ENCODE measurements at regions not wholly inside any gene's neighbourhood (a gene's known extent, or its start where the extent isn't known, plus 50 kb on each side); places are given as distances from the start of the nearest gene placed in this dataset.

- TF ChIP-seq, protein P1, sequence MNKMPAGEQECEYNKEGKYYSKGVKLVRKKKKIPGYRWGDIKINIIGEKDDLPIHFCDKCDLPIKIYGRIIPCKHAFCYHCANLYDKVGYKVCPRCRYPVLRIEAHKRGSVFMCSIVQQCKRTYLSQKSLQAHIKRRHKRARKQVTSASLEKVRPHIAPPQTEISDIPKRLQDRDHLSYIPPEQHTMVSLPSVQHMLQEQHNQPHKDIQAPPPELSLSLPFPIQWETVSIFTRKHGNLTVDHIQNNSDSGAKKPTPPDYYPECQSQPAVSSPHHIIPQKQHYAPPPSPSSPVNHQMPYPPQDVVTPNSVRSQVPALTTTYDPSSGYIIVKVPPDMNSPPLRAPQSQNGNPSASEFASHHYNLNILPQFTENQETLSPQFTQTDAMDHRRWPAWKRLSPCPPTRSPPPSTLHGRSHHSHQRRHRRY (tag by site-specific recombination; IDR thresholded peaks at IDR 0.05), result no peak
- TF ChIP-seq TCF7L2 (IDR thresholded peaks at IDR 0.05; ENCODE audit: borderline replicate concordance, low read depth, low read length) (no peak), ZNF23 (tag by site-specific recombination; IDR thresholded peaks at IDR 0.05; ENCODE audit: borderline replicate concordance) (no peak), ZNF654 (tag by site-specific recombination; IDR thresholded peaks at IDR 0.05; ENCODE audit: low read depth) (no peak), GLI2 (tag by site-specific recombination; IDR thresholded peaks at IDR 0.05; ENCODE audit: borderline replicate concordance, low read depth) (no peak), ZNF350 (tag by site-specific recombination; IDR thresholded peaks at IDR 0.05) (no peak), ZNF501 (tag by site-specific recombination; IDR thresholded peaks at IDR 0.05) (no peak)
- TF ChIP-seq, protein P2, sequence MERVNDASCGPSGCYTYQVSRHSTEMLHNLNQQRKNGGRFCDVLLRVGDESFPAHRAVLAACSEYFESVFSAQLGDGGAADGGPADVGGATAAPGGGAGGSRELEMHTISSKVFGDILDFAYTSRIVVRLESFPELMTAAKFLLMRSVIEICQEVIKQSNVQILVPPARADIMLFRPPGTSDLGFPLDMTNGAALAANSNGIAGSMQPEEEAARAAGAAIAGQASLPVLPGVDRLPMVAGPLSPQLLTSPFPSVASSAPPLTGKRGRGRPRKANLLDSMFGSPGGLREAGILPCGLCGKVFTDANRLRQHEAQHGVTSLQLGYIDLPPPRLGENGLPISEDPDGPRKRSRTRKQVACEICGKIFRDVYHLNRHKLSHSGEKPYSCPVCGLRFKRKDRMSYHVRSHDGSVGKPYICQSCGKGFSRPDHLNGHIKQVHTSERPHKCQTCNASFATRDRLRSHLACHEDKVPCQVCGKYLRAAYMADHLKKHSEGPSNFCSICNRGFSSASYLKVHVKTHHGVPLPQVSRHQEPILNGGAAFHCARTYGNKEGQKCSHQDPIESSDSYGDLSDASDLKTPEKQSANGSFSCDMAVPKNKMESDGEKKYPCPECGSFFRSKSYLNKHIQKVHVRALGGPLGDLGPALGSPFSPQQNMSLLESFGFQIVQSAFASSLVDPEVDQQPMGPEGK (tag by site-specific recombination; IDR thresholded peaks at IDR 0.05), result no peak
Measured at GRCh38 chr2:16943279-16943958, 277.8 kb upstream of the CYRIA start.
